OCI-LY7 (cell line): ENCODE measurements at regions not wholly inside any gene's neighbourhood (a gene's known extent, or its start where the extent isn't known, plus 50 kb on each side); places are given as distances from the start of the nearest gene placed in this dataset.

Experiments
- BruUV-seq: library from RNA; stranded (reverse); fragments of 400-500 nt; replicated peaks from 2 replicates; lab custom pipeline; 2021; lab: Mats Ljungman, UMichigan
- CTCF ChIA-PET: fragments of 300-600 bp; sonication (Branson Sonifier 250); formaldehyde crosslinking; loops from one replicate; lab custom pipeline; 2022; ENCODE audit warnings: antibody characterized with exemption; ENCODE audit not compliant: unreplicated experiment; lab: Charles Lee
- POLR2A ChIA-PET: fragments of 300-600 bp; sonication (Branson Sonifier 250); formaldehyde crosslinking; loops from one replicate; lab custom pipeline; 2022; ENCODE audit warnings: antibody characterized with exemption; lab: Charles Lee
- DNase-seq: peaks from one replicate; pipeline ENCODE4 v3.0.0-alpha.2; 2015; ENCODE audit warnings: low spot score
- H2AFZ ChIP-seq: fragments of 200-600 bp; sonication (generic), shearing (Covaris generic); 2 replicates; pipeline ENCODE4 v1.6.1; 2014; ENCODE audit warnings: mild to moderate bottlenecking, antibody characterized with exemption, low read length, moderate library complexity
- H3K27ac ChIP-seq: fragments of 200-600 bp; sonication (generic); 2 replicates; pipeline ENCODE4 v1.5.1; 2014; ENCODE audit warnings: mixed run types, low read depth, mild to moderate bottlenecking, moderate library complexity, low read length, inconsistent platforms; ENCODE audit not compliant: poor library complexity, severe bottlenecking
- H3K36me3 ChIP-seq: fragments of 200-600 bp; sonication (generic); 2 replicates; pipeline ENCODE4 v1.6.1; 2014; ENCODE audit warnings: mild to moderate bottlenecking, antibody characterized with exemption, low read length, moderate library complexity, mixed read lengths; ENCODE audit not compliant: insufficient read depth
- H3K4me1 ChIP-seq: fragments of 200-600 bp; sonication (generic); 2 replicates; pipeline ENCODE4 v1.5.1; 2014; ENCODE audit warnings: mild to moderate bottlenecking, low read length; ENCODE audit not compliant: insufficient read depth, poor library complexity, severe bottlenecking
- H3K4me2 ChIP-seq: fragments of 200-600 bp; sonication (generic); 2 replicates; pipeline ENCODE4 v1.6.1; 2014; ENCODE audit warnings: mild to moderate bottlenecking, low read length
- H3K4me3 ChIP-seq: fragments of 200-600 bp; sonication (generic); 2 replicates; pipeline ENCODE4 v1.5.1; 2014; ENCODE audit warnings: mild to moderate bottlenecking, low read depth, low read length; ENCODE audit not compliant: poor library complexity, severe bottlenecking
- H3K79me2 ChIP-seq: fragments of 200-600 bp; sonication (generic); 2 replicates; pipeline ENCODE4 v1.6.1; 2016; ENCODE audit warnings: low read depth, mild to moderate bottlenecking, low read length, moderate library complexity, mixed read lengths; ENCODE audit not compliant: insufficient read depth
- H3K9me2 ChIP-seq: fragments of 200-600 bp; sonication (generic); 2 replicates; pipeline ENCODE4 v1.6.1; 2016; ENCODE audit warnings: mild to moderate bottlenecking, low read length, mixed read lengths; ENCODE audit not compliant: insufficient read depth
- H3K9me3 ChIP-seq: fragments of 200-600 bp; sonication (generic); 2 replicates; pipeline ENCODE4 v1.6.1; 2014; ENCODE audit warnings: mild to moderate bottlenecking, mixed run types, low read length, mixed read lengths
- H4K20me1 ChIP-seq: fragments of 200-600 bp; sonication (generic); 2 replicates; pipeline ENCODE4 v1.6.1; 2014; ENCODE audit warnings: mild to moderate bottlenecking, antibody characterized with exemption, low read length, moderate library complexity, mixed read lengths; ENCODE audit not compliant: insufficient read depth
- EZH2phosphoT487 ChIP-seq: fragments of 200-600 bp; sonication (generic); IDR thresholded peaks from 2 replicates; pipeline ENCODE4 v1.6.1; 2018; ENCODE audit warnings: low read depth, borderline replicate concordance, mild to moderate bottlenecking, mixed run types, antibody characterized with exemption, low read length, moderate library complexity, mixed read lengths
- intact Hi-C: fragments of 100-400 bp; cut with micrococcal nuclease; formaldehyde crosslinking; loops from one replicate; pipeline ENCODE4 v1.10.0; 2022; ENCODE audit not compliant: unreplicated experiment
- TF ChIP-seq, protein P1 (sequence below): fragments of 200-600 bp; sonication (generic); conservative IDR thresholded peaks from 2 replicates; pipeline ENCODE4 v1.5.1; 2014; ENCODE audit warnings: mild to moderate bottlenecking, antibody characterized with exemption, low read length, moderate library complexity, mixed read lengths

DNA sequence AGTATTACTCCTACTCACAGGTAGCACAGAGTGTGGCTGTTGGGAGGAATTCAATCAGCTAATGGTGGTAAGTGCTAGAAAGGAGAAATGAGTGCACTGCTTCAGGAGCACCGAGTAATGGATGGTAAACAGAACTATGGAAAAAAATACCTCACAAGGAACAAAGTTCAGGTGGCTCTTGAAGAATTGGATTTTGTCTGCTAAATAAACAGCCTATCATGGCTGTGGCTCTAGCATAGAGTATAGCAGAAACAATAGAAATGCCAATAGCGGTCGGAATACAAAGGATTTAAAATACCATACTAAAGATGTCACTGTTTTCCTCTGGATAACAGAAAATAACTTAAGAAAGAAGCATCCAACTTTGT, 482.5 kb downstream of the NUP35 start:
- H3K9me3 ChIP-seq, result no peaks in the 10 kb centered on the region
- intact Hi-C loops, result no loop called here
- no peak for TF ChIP-seq EZH2phosphoT487
- TF ChIP-seq, protein P1, sequence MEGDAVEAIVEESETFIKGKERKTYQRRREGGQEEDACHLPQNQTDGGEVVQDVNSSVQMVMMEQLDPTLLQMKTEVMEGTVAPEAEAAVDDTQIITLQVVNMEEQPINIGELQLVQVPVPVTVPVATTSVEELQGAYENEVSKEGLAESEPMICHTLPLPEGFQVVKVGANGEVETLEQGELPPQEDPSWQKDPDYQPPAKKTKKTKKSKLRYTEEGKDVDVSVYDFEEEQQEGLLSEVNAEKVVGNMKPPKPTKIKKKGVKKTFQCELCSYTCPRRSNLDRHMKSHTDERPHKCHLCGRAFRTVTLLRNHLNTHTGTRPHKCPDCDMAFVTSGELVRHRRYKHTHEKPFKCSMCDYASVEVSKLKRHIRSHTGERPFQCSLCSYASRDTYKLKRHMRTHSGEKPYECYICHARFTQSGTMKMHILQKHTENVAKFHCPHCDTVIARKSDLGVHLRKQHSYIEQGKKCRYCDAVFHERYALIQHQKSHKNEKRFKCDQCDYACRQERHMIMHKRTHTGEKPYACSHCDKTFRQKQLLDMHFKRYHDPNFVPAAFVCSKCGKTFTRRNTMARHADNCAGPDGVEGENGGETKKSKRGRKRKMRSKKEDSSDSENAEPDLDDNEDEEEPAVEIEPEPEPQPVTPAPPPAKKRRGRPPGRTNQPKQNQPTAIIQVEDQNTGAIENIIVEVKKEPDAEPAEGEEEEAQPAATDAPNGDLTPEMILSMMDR, result no peak
- no peak overlapping the region for H2AFZ ChIP-seq
- CTCF ChIA-PET, result no interaction called here
- POLR2A ChIA-PET, result no interaction called here
- no peak overlapping the region for H3K4me2 ChIP-seq
- no peaks in the 10 kb centered on the region for H3K9me2 ChIP-seq
- H3K36me3 ChIP-seq, result no peaks in the 10 kb centered on the region
- DNase-seq, result no peak
- H3K79me2 ChIP-seq, result no peaks in the 10 kb centered on the region
- no peaks in the 10 kb centered on the region for H3K4me1 ChIP-seq
- BruUV-seq, result no TSS peak
- no peak overlapping the region for H3K4me3 ChIP-seq
- H4K20me1 ChIP-seq, result no peaks in the 10 kb centered on the region
- no peak overlapping the region for H3K27ac ChIP-seq

DNA sequence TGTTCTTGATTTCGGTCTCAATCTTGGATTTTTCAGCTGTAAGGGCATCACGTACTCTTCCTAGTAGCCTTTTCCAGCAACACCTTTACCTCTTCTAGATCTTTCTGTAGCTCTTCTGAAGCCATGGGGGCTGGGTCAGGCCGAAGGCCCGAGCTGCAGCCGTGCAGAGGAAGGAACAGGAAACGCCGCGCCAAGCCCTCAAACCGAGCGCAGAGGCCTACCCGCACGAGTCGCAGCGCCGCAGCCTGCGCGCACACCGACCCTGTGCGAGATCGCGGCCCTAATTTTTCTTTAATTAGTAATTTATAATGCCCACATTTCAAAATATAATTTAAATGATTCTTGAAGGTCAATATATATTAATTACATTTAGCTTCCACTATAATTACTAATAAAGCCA, 483.8 kb downstream of the NUP35 start:
- no TSS peak for BruUV-seq
- no peak overlapping the region for H2AFZ ChIP-seq
- H4K20me1 ChIP-seq, result no peaks in the 10 kb centered on the region
- H3K36me3 ChIP-seq, result no peaks in the 10 kb centered on the region
- H3K9me3 ChIP-seq, result no peaks in the 10 kb centered on the region
- no peak for DNase-seq
- H3K4me3 ChIP-seq, result no peak overlapping the region
- intact Hi-C loops, result no loop called here
- no peak overlapping the region for H3K4me2 ChIP-seq
- H3K27ac ChIP-seq, result no peak overlapping the region
- ChIA-PET CTCF (no interaction called here), POLR2A (interaction anchor here (1.5 kb wide), 1 partner anchor 21 kb away, joined by 4 read pairs; no protein-coding TSS in a partner anchor)
- no peaks in the 10 kb centered on the region for H3K4me1 ChIP-seq
- H3K9me2 ChIP-seq, result no peaks in the 10 kb centered on the region
- TF ChIP-seq EZH2phosphoT487, result no peak
- TF ChIP-seq, protein P1, result no peak
- no peaks in the 10 kb centered on the region for H3K79me2 ChIP-seq

DNA sequence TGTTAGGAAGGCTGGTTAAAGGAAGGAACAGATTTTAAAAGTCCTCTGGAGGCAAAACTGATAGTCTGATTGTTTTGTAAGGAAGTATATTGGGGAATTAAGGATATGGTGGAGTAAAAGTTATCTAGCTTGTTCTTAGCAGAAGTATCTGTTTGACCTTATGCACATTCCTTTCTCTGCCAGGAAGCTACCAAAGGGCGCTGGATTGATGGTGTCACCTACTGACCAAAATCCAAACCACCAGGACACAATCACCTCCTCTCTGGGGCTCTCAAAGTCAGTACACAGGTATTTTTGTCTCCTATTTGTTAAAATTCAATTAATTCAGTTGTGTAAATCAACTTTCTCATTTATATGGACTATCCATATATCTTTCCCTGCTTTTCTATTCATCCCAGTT, 484.5 kb downstream of the NUP35 start:
- no peak overlapping the region for H3K4me2 ChIP-seq
- DNase-seq, result no peak
- no peak overlapping the region for H3K27ac ChIP-seq
- H3K9me3 ChIP-seq, result no peaks in the 10 kb centered on the region
- no peaks in the 10 kb centered on the region for H3K4me1 ChIP-seq
- TF ChIP-seq EZH2phosphoT487, result no peak
- TF ChIP-seq, protein P1, result no peak
- intact Hi-C loops, result no loop called here
- no peaks in the 10 kb centered on the region for H3K36me3 ChIP-seq
- H4K20me1 ChIP-seq, result no peaks in the 10 kb centered on the region
- CTCF ChIA-PET, result no interaction called here
- H3K4me3 ChIP-seq, result no peak overlapping the region
- no peaks in the 10 kb centered on the region for H3K9me2 ChIP-seq
- no TSS peak for BruUV-seq
- POLR2A ChIA-PET, result interaction anchor here (1.2 to 1.5 kb wide), 2 partner anchors 9 to 21 kb away, joined by 3 to 4 read pairs; no protein-coding TSS in a partner anchor
- no peaks in the 10 kb centered on the region for H3K79me2 ChIP-seq
- H2AFZ ChIP-seq, result no peak overlapping the region
